NCI-H187 (cell line): ENCODE measurements at regions not wholly inside any gene's neighbourhood (a gene's known extent, or its start where the extent isn't known, plus 50 kb on each side); places are given as distances from the start of the nearest gene placed in this dataset.

ENCODE experiments used
- DNase-seq, 2 experiments: peaks; one replicate each; lab custom pipeline; 2025; lab: John Stamatoyannopoulos, UW

- DNase-seq = no peak
These were observed 758.3 kb downstream of the USP25 start for GRCh38 chr21:16488042-16488441.

DNA sequence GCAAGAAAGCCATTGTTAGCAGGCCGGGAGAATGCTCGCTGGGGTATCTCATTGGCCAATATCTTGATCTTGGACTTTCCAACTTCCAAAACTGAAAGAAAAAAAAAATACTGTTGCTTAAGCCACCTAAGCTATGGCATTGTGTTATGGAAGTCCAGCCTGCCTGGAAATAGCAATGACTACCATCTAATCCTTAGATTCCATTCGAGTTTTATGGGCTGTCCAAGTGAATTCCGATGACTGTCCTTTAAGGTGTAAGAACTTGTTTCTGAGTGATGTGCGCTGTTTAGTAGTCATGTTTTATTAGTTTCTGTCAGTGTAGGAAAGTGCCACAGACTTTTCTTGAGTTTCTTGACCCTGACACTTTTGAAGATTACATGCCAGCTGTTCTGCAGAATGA is 762.6 kb downstream of the USP25 start:
- no peak for DNase-seq

DNA sequence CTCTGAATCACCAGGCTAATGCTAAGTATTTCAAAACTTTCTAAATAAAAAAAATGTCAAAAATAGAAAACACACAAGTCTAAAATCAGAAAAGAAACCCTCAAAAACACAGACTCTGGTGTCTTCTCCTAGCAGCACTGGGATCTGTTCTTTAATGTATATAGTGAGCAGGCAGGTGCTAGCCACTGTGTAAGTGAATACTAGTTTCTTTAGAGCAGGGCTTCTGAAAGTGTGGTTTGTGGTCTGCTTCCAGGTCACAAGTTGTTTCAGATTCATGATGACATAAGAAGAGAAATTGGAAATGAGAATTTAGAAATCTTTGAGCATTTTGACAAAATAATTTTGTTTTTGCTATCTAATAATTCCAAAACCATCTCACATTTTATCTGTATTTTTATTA is 763.1 kb downstream of the USP25 start:
- DNase-seq = no peak

- DNase-seq = no peak
These were observed 766.8 kb downstream of the USP25 start for GRCh38 chr21:16496609-16497008.

DNA sequence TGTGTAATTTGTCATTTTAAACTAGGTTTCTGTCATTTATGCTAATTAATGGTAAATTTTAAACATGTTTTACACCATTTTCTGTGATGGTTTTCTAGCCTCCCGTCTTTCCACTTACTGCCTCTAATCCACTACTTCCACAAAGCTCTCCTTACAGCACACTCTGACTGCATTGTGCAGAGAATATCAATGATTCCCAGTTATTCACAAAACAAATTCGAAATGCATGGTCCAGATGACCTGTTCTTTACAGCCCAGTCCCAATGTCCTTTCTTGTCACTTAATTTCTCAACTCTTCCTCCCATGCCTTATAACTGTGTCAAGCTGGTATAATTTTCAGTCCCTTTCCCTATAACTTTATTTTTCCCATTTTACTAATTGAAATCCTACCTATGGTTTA is 770.5 kb downstream of the USP25 start:
- DNase-seq = no peak

GRCh38 chr21:16502273-16502672 is 772.5 kb downstream of the USP25 start:
- no peak for DNase-seq

- no peak for DNase-seq
These were observed 773.1 kb downstream of the USP25 start for GRCh38 chr21:16502897-16503296.

GRCh38 chr21:16504281-16504680 is 774.5 kb downstream of the USP25 start:
- no peak for DNase-seq

DNA sequence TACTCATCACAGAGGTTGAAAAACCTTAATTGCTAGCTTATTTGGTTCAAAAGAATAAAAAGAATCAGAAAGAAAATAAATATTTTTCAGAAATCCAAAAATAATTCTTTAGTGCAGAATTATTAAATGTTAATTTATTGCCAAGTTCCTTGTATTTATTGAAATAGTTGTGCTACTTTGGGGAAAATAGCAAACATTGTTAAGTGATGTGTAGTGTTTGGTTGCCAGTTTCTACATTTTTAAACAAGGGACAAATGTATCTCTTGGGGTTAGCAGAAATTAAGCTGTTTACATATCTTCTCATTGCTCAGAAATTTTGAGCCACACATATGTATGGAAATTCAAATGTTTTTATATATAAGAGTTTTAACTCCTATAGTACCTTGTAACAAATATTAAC is 775.0 kb downstream of the USP25 start:
- DNase-seq = no peak

GRCh38 chr21:16509476-16509875 is 779.7 kb downstream of the USP25 start:
- no peak for DNase-seq

DNA sequence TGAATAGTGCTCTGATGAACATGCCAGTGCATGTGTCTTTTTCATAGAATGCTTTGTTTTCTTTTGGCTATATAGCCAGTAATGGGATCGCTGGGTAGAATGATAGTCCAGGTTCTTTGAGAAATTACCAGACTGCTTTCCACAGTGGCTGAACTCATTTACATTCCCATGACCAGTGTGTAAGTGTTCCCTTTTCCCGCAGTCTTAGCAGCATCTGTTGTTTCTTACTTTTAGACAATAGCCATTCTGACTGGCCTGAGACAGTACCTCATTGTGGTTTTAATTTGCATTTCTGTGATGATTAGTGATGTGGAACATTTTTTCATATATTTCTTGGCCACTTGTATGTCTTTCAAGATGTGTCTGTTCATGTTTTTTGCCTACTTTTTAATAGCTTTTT is 784.5 kb downstream of the USP25 start:
- DNase-seq = no peak

DNA sequence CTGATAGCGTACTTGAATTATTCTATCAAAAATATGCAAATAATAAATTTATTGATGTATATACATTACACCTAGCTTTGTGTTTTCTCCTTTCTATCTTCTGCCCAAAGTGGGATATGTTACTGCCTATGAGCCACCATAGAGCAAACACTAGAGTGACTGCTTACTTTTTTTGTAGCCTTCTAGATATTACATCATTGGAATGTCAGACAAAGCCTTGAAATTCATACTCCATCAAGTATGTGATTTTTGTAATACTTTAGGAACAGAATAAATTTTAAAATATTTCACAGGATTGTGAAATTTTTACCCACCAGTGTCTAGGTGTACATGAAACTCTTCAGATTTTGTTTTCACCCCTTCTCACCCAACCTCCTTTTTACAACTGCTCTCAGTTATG is 787.6 kb downstream of the USP25 start:
- DNase-seq = no peak

GRCh38 chr21:16519036-16519435 is 789.3 kb downstream of the USP25 start:
- DNase-seq = no peak

DNA sequence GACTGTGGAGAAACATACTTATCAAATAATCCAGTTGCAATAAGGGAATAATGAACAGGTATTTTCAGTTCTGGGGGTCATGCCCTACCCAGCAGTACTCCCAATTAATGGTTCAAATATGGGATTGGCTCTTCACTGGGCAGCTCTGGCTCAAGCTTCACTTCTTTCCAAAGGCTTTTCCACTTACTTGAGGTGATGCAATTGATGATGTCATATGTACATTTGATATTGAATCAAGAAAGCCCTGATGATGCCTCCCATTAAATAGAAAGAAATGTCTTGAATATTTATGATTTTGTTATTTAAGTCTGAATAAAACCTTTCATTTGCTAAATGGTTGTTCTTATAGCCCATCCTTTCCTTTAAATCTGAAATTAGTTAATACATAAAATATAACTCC is 789.9 kb downstream of the USP25 start:
- no peak for DNase-seq

- no peak for DNase-seq
These were observed 792.8 kb downstream of the USP25 start for GRCh38 chr21:16522548-16522947.

DNA sequence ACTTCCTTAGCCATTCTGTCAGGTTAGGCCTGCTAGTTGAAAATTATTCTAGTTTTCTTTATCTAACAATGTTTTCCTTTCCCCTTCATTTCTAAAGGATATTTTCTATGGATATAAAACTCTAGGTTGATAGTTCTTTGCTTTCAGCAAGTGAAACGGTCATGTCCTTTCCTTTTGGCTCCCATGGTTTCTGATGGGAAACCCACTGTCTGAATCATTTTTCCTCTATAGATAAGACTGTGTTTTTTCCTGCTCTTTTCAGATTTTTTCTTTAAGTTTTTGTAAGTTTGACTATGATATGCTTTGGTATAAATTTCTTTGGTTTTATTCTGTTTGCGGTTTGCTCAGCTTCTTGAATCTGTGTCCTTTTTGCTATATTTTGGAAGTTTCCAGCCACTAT is 800.9 kb downstream of the USP25 start:
- no peak for DNase-seq

DNA sequence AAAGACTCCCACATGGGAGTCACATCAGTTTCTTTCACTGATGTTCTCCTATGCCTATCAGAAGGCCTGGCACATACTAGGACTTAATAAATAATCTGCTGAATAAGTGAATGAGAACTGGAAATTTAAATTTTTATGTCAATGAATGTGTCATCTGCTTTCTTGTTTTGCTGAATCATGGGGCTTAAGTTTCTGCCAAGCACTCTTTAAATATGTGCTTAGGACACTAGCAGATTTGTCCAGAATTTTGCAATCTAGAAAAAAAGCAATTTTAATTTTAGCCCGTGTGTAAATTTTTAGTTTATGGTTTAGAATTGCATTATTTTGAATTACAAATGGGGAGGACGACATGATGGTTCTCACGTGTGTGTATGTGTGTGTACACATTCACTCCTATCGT is 803.1 kb downstream of the USP25 start:
- no peak for DNase-seq

DNA sequence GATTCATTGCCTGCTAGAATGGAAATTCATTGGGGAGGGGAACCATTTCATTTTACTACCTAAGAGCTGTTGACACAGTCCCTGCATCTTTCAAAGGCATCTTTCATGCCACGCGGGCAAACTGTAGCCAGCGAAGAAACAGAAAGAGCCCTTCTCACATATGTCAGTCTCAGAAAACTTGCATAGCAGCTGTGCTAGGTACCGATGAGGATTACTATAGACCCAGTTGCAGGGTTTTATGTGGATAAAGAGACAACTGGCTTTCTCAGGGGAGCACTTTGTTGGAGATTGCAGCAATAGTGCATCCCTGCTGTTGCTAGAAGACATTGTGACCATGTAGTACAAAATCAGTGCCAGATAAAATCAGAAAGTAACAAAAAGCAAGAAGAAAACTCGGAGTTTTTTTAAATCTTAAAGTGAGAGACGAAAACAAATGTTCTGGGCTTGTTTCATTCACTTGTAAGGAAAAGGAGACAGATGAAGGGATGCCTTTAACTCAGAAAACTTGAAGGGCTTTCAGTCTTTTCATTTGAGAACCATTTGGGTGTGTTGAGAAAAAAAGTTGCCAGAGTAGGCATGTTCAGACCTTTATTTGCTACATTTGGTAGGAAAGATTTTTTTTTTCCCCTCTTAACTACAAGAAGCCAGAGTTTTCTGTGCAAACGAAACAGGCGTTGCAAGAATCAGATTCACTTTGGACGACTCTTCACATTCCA is 804.1 kb downstream of the USP25 start:
- no peak for DNase-seq

DNA sequence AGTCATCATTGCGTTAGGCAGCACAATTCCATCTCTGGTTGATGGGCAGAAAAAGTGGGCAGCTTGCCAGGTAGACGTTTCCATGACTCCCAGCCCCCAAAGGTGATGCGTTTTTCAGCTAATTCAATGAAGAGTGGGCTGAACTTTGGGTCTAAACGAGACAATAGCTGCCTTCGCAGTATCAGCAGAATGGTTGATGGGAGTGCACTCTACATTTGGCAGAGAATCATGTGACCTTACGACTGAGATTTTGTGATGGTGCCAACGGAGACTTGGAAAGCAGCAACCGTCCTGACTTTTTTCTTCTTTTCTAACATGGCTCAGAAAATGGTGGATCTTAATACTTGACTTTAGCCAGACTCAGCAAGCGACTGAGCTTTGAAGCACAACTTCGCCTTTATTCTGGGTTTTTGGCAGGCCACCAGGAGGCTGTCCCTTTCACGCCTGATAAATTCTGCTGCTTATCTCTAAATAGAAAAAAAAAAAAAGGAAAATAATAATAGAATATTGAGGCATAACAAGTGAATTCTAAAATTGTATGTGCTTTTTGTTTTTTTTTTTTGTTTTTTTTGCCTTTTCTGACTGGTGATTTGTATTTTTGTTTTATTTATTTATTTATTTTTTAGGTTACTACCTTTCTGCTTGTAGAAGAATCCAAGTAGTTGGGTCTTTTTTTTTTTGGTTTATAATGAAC is 804.8 kb downstream of the USP25 start:
- DNase-seq = no peak

DNA sequence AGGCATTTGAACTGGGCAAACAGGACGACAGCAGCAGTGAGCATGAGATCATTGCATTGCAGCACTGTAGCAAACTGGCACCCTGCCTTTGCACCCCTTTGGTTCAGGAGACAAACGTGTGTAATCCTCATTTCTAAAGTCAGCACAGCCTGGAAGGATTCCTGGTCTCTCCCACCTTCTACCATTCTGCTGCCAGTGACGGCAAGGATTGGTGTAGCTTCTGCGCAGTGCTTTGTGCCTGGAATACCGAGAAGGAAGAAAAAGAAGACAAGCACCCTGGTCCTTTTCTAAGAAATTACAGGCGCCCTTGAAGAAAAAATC is 805.3 kb downstream of the USP25 start:
- DNase-seq = no peak

- DNase-seq = no peak
These were observed 805.8 kb downstream of the USP25 start for GRCh38 chr21:16535626-16536025.

DNA sequence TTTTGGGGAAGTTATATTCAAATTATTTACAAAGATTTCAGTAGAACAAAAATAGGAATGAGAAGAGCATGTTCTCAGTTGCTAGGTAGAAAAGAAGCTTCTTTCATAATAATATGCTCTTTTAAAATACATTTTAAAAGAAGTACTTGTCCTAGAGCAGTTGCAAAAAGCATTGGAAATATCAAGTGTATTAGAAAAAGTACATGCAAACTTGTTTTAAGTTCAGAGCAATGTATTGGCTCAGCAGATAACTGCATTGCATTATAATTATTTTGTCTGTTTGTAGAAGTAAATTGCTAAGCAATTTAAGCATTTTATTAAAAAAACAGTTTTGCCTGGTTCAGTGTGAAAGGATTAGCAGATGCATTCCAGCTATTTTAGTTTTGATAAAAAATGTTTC is 806.4 kb downstream of the USP25 start:
- no peak for DNase-seq

DNA sequence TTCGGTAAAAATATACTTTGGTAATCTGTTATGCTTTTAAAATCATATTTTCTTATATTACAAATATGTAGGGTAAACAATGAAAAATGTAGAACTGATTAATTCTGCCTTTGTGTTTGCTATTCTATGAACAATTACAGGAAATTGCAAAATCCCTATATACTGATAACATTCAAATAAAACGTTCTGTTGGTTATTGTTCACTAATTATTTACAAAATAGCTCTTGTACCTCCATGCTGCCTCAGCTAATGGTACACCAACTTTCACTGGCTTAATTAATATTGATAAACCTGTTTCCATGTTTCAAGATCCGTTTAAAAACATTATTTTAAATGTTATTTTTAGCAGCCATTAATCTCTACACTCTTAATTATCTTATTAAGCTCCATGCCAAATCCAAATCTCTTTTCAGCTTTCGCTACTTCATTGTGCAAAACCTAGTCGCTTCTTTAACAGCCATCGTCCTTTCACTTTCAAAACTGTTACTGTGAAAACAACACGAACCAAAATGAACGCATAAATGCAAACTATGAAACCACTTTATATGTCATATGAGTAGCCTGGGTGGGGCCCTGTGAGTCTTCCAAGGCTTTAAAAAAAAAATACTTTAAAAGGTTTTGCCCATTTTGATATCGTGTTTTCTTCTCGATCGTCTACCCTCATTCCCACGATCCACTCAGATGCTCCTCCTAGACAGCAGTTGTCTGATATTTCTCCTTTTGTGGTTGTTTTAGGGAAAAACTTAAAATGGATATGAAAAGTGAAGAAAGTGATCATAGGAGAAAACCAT is 807.1 kb downstream of the USP25 start:
- no peak for DNase-seq
